ENCODE measurements at regions not wholly inside any gene's neighbourhood (a gene's known extent, or its start where the extent isn't known, plus 50 kb on each side); places are given as distances from the start of the nearest gene placed in this dataset.

DNA sequence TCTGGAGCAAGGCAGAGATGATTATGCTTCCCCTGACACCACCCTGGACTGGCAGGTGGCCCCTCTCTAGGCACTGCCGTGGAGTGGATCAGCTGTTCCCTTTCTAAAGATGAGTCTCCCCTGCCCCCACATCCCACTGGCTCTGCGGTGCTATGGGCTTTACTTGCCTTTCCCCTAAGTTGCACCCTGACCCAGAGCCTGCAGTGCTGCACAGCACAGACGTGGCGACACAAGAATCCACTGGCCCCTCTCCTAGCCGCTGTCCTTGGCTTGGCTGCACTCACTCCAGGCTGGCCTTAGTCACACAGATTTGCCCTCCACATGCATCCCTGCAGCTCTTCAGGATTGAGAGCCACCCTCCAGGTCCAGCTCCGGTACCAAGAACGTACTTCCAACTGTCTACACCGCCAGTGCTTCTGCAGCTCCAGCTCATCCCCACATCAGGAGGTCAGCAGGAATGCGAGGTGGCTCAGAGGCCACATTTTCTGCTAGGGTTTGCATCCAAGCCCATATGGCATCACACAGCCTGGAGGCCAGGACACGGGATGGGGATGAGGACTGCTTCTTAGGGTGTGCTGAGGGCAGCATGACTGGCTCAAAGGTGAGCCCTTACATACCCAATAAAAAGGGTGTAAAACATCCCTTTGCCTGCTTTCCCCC lies 82.4 kb upstream of the RASGRF1 start:
- Histone ChIP-seq H3K27me3 (ENCODE audit: control insufficient read depth, insufficient read depth, low read length) (no peaks in the 10 kb centered on the region), H3K27ac (ENCODE audit: insufficient read depth, low read length) (no peak overlapping the region), H2AFZ (ENCODE audit: low read length) (no peak overlapping the region), H3K4me2 (ENCODE audit: extremely low read depth, insufficient read depth, low read length) (no peak overlapping the region), H3K36me3 (ENCODE audit: control insufficient read depth, insufficient read depth, low read length) (no peaks in the 10 kb centered on the region), H3K79me2 (ENCODE audit: control insufficient read depth, insufficient read depth, low read length) (no peaks in the 10 kb centered on the region), H3K9ac (ENCODE audit: insufficient read depth, low read length) (no peak overlapping the region), H3K4me1 (ENCODE audit: control insufficient read depth, extremely low read depth, insufficient read depth, low read length) (no peaks in the 10 kb centered on the region), H3K4me3 (replicated peaks in 1 of 4; ENCODE audit: control extremely low read depth in 1 of 4, insufficient read depth in 1 of 4, low read depth in 3 of 4, low read length in 4 of 4) (no peak overlapping the region), H3K9me3 (ENCODE audit: control insufficient read depth, insufficient read depth, low read depth, low read length) (no peaks in the 10 kb centered on the region), H4K20me1 (ENCODE audit: control insufficient read depth, extremely low read depth, insufficient read depth, low read length) (no peaks in the 10 kb centered on the region)
- no peak for DNase-seq (ENCODE audit: low read depth in 2 of 2)
- no peak for TF ChIP-seq EZH2 (IDR thresholded peaks at IDR 0.05; ENCODE audit: low read length, missing control alignments)
- TF ChIP-seq, protein P1, sequence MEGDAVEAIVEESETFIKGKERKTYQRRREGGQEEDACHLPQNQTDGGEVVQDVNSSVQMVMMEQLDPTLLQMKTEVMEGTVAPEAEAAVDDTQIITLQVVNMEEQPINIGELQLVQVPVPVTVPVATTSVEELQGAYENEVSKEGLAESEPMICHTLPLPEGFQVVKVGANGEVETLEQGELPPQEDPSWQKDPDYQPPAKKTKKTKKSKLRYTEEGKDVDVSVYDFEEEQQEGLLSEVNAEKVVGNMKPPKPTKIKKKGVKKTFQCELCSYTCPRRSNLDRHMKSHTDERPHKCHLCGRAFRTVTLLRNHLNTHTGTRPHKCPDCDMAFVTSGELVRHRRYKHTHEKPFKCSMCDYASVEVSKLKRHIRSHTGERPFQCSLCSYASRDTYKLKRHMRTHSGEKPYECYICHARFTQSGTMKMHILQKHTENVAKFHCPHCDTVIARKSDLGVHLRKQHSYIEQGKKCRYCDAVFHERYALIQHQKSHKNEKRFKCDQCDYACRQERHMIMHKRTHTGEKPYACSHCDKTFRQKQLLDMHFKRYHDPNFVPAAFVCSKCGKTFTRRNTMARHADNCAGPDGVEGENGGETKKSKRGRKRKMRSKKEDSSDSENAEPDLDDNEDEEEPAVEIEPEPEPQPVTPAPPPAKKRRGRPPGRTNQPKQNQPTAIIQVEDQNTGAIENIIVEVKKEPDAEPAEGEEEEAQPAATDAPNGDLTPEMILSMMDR (conservative IDR thresholded peaks at IDR 0.05 in 1 of 2, IDR thresholded peaks at IDR 0.05 in 1 of 2; ENCODE audit: low read depth in 1 of 2, low read length in 2 of 2) = no peak

DNA sequence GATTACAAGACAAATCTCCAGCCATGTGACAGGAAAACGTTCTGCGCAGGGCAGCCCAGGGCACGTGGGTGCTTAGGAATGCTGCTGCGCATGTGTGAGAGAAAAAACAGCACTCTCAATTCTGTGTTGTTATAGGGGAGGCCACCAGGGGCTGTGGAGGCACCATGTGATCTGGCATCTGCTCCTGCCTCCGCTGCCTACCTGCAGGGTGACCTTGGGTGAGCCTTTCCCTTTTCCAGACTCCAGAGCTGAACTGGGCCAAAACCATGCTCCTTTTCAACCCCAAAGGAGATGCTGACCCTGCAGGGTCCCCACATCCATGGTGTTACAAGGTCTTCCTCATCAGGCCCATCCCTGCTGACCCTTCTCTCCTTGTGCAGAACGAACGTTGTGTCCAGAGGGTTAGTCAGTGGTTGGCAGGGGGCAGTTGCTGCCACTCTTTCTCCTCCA lies 81.5 kb upstream of the RASGRF1 start:
- Histone ChIP-seq H3K4me2 (ENCODE audit: extremely low read depth, insufficient read depth, low read length) (no peak overlapping the region), H3K4me1 (ENCODE audit: control insufficient read depth, extremely low read depth, insufficient read depth, low read length) (no peaks in the 10 kb centered on the region), H3K27ac (ENCODE audit: insufficient read depth, low read length) (no peak overlapping the region), H4K20me1 (ENCODE audit: control insufficient read depth, extremely low read depth, insufficient read depth, low read length) (no peaks in the 10 kb centered on the region), H3K9ac (ENCODE audit: insufficient read depth, low read length) (no peak overlapping the region), H3K4me3 (replicated peaks in 1 of 4; ENCODE audit: control extremely low read depth in 1 of 4, insufficient read depth in 1 of 4, low read depth in 3 of 4, low read length in 4 of 4) (no peak overlapping the region), H3K9me3 (ENCODE audit: control insufficient read depth, insufficient read depth, low read depth, low read length) (no peaks in the 10 kb centered on the region), H3K36me3 (ENCODE audit: control insufficient read depth, insufficient read depth, low read length) (no peaks in the 10 kb centered on the region), H2AFZ (ENCODE audit: low read length) (no peak overlapping the region), H3K27me3 (ENCODE audit: control insufficient read depth, insufficient read depth, low read length) (no peaks in the 10 kb centered on the region), H3K79me2 (ENCODE audit: control insufficient read depth, insufficient read depth, low read length) (no peaks in the 10 kb centered on the region)
- no peak for DNase-seq (ENCODE audit: low read depth in 2 of 2)
- TF ChIP-seq, protein P1 (conservative IDR thresholded peaks at IDR 0.05 in 1 of 2, IDR thresholded peaks at IDR 0.05 in 1 of 2; ENCODE audit: low read depth in 1 of 2, low read length in 2 of 2) = no peak
- no peak for TF ChIP-seq EZH2 (IDR thresholded peaks at IDR 0.05; ENCODE audit: low read length, missing control alignments)

DNA sequence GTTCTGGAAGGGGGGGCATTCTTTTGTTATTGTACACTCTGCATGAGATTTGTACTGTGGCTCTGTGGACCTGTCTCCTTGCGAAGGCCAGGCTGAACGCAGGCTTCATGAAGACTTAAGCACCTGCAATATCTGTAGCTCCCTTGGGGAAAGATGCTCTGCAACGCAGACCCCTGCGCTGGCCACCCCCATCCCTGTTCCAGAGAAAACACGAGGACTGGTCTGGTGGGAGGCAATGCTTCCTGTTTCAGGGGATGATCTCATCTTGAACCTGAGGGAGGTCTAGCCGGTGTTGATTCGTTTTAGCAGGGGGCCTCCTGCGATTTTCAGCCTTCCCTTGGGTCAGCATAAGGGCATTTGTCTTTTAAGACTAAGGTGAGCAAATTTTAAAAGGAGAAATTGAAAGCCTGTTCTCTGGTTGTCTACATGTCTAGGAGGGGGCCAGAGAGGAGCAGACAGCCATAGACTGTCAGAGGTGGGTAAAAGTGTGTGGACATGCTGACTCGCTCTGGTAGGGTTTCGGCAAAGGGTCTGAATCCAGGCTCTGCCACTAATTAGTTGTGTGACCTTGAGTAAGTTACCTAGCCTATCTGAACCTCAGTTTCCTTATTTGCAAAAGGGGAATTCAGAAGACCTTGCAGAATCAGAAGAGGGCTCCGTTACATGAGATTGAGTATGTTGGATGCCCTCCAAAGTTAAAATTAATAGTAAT lies 80.9 kb upstream of the RASGRF1 start:
- no peak overlapping the region for H3K27ac ChIP-seq (ENCODE audit: insufficient read depth, low read length)
- TF ChIP-seq EZH2 (IDR thresholded peaks at IDR 0.05; ENCODE audit: low read length, missing control alignments) = no peak
- H3K9ac ChIP-seq (ENCODE audit: insufficient read depth, low read length) = no peak overlapping the region

More for the DNA sequence above, 80.9 kb upstream of the RASGRF1 start:
- Histone ChIP-seq H3K36me3 (ENCODE audit: control insufficient read depth, insufficient read depth, low read length) (no peaks in the 10 kb centered on the region), H2AFZ (ENCODE audit: low read length) (no peak overlapping the region), H4K20me1 (ENCODE audit: control insufficient read depth, extremely low read depth, insufficient read depth, low read length) (no peaks in the 10 kb centered on the region), H3K4me1 (ENCODE audit: control insufficient read depth, extremely low read depth, insufficient read depth, low read length) (no peaks in the 10 kb centered on the region), H3K9me3 (ENCODE audit: control insufficient read depth, insufficient read depth, low read depth, low read length) (no peaks in the 10 kb centered on the region), H3K79me2 (ENCODE audit: control insufficient read depth, insufficient read depth, low read length) (no peaks in the 10 kb centered on the region), H3K27me3 (ENCODE audit: control insufficient read depth, insufficient read depth, low read length) (no peaks in the 10 kb centered on the region), H3K4me2 (ENCODE audit: extremely low read depth, insufficient read depth, low read length) (no peak overlapping the region), H3K4me3 (replicated peaks in 1 of 4; ENCODE audit: control extremely low read depth in 1 of 4, insufficient read depth in 1 of 4, low read depth in 3 of 4, low read length in 4 of 4) (no peak overlapping the region)
- DNase-seq (ENCODE audit: low read depth in 2 of 2) = no peak
